ENCODE measurements at regions not wholly inside any gene's neighbourhood (a gene's known extent, or its start where the extent isn't known, plus 50 kb on each side); places are given as distances from the start of the nearest gene placed in this dataset.

GRCh38 chr9:85401998-85402397, 339.8 kb downstream of the AGTPBP1 start:
- intact Hi-C loops (cut with micrococcal nuclease; ENCODE audit: unreplicated experiment) (no loop called here), in situ Hi-C loops (cut with HindIII; ENCODE audit: low pct_unique_long_range_greater_than_20kb, low sequenced_read_pairs) (no loop called here)
- no TSS peak for BruUV-seq (replicated peaks)
- TF ChIP-seq POLR2AphosphoS5 (IDR thresholded peaks at IDR 0.05; ENCODE audit: low read depth, low read length), result no peak
- no peak for TF ChIP-seq TCF7L2 (IDR thresholded peaks at IDR 0.05; ENCODE audit: low read depth, low read length)
- no peak for TF ChIP-seq SIN3A (IDR thresholded peaks at IDR 0.05; ENCODE audit: borderline replicate concordance, insufficient read depth, low read depth, low read length)
- TF ChIP-seq REST (IDR thresholded peaks at IDR 0.05; ENCODE audit: insufficient read depth in 1 of 2, low read depth in 2 of 2, low read length in 1 of 2), result no peak
- TF ChIP-seq, protein P1, sequence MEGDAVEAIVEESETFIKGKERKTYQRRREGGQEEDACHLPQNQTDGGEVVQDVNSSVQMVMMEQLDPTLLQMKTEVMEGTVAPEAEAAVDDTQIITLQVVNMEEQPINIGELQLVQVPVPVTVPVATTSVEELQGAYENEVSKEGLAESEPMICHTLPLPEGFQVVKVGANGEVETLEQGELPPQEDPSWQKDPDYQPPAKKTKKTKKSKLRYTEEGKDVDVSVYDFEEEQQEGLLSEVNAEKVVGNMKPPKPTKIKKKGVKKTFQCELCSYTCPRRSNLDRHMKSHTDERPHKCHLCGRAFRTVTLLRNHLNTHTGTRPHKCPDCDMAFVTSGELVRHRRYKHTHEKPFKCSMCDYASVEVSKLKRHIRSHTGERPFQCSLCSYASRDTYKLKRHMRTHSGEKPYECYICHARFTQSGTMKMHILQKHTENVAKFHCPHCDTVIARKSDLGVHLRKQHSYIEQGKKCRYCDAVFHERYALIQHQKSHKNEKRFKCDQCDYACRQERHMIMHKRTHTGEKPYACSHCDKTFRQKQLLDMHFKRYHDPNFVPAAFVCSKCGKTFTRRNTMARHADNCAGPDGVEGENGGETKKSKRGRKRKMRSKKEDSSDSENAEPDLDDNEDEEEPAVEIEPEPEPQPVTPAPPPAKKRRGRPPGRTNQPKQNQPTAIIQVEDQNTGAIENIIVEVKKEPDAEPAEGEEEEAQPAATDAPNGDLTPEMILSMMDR (IDR thresholded peaks at IDR 0.05), result no peak
- H3K36me3 ChIP-seq (ENCODE audit: control insufficient read depth, insufficient read depth, low read length), result no peaks in the 10 kb centered on the region
- ChIA-PET CTCF (no interaction called here), POLR2A (no interaction called here)
- DNase-seq (ENCODE audit: low read depth, low spot score), result no peak
- H3K4me1 ChIP-seq (ENCODE audit: control insufficient read depth, insufficient read depth, low read length), result no peaks in the 10 kb centered on the region
- no peaks in the 10 kb centered on the region for H3K27me3 ChIP-seq (ENCODE audit: control insufficient read depth, insufficient read depth, low read length)
- no peak overlapping the region for H3K27ac ChIP-seq (ENCODE audit: low read length)
- H3K9me3 ChIP-seq (ENCODE audit: control insufficient read depth, insufficient read depth, low read depth, low read length), result no peaks in the 10 kb centered on the region
- peak; percentile 34; the same call in 1 of the 2 replicates for ATAC-seq
- H3K4me3 ChIP-seq (ENCODE audit: low read depth in 2 of 2, low read length in 2 of 2), result no peak overlapping the region

GRCh38 chr9:85397005-85397404, 344.7 kb downstream of the AGTPBP1 start:
- no TSS peak for BruUV-seq (replicated peaks)
- ATAC-seq, result no peak

More at GRCh38 chr9:85397005-85397404, 344.7 kb downstream of the AGTPBP1 start:
- intact Hi-C loops (cut with micrococcal nuclease; ENCODE audit: unreplicated experiment), result no loop called here
- Histone ChIP-seq H3K36me3 (ENCODE audit: control insufficient read depth, insufficient read depth, low read length) (no peaks in the 10 kb centered on the region), H3K4me3 (ENCODE audit: low read depth in 2 of 2, low read length in 2 of 2) (no peak overlapping the region), H3K27me3 (ENCODE audit: control insufficient read depth, insufficient read depth, low read length) (no peaks in the 10 kb centered on the region), H3K4me1 (ENCODE audit: control insufficient read depth, insufficient read depth, low read length) (no peaks in the 10 kb centered on the region), H3K27ac (ENCODE audit: low read length) (no peak overlapping the region), H3K9me3 (ENCODE audit: control insufficient read depth, insufficient read depth, low read depth, low read length) (no peaks in the 10 kb centered on the region)
- CTCF ChIA-PET, result no interaction called here
- TF ChIP-seq TCF7L2 (IDR thresholded peaks at IDR 0.05; ENCODE audit: low read depth, low read length) (no peak), REST (IDR thresholded peaks at IDR 0.05; ENCODE audit: insufficient read depth in 1 of 2, low read depth in 2 of 2, low read length in 1 of 2) (no peak), SIN3A (IDR thresholded peaks at IDR 0.05; ENCODE audit: borderline replicate concordance, insufficient read depth, low read depth, low read length) (no peak), POLR2AphosphoS5 (IDR thresholded peaks at IDR 0.05; ENCODE audit: low read depth, low read length) (no peak)
- TF ChIP-seq, protein P1 (IDR thresholded peaks at IDR 0.05), result no peak
- in situ Hi-C loops (cut with HindIII; ENCODE audit: low pct_unique_long_range_greater_than_20kb, low sequenced_read_pairs), result no loop called here
- no peak for DNase-seq (ENCODE audit: low read depth, low spot score)
- POLR2A ChIA-PET, result no interaction called here
